Upper lobe of left lung (tissue), 6 donors: ENCODE measurements at regions not wholly inside any gene's neighbourhood (a gene's known extent, or its start where the extent isn't known, plus 50 kb on each side); places are given as distances from the start of the nearest gene placed in this dataset.
"Not testable (repeated sequence)": the region's sequence is repeated elsewhere in the genome, so short reads cannot be mapped to it uniquely, and the experiment has no call there.

ENCODE experiments used
- ATAC-seq, 2 donors: fragments of 200-7000 bp; cut with Tn5 transposase; one replicate each; pipeline ENCODE4 v1.9.1; 2022; ENCODE audit warnings: mild to moderate bottlenecking in 2 of 2, moderate library complexity in 2 of 2; ENCODE audit not compliant: low FRiP score in 2 of 2
- DNase-seq, 2 donors: peaks; one replicate each; pipeline ENCODE4 v3.0.0-alpha.2; 2019 to 2020
- H3K27ac ChIP-seq, 4 donors: fragments of 200-600 bp; sonication (generic); one replicate each; pipeline ENCODE4 v1.5.1; 2016 to 2019
- H3K27me3 ChIP-seq, 4 donors: fragments of 200-600 bp; sonication (generic); one replicate each; pipeline ENCODE4 v1.5.1; 2017 to 2019
- H3K36me3 ChIP-seq, 4 donors: fragments of 200-600 bp; sonication (generic); one replicate each; pipeline ENCODE4 v1.5.1; 2016 to 2019
- H3K4me1 ChIP-seq, 4 donors: fragments of 200-600 bp; sonication (generic); one replicate each; pipeline ENCODE4 v1.5.1; 2018 to 2019
- H3K4me3 ChIP-seq, 4 donors: fragments of 200-600 bp; sonication (generic); one replicate each; pipeline ENCODE4 v1.5.1; 2017 to 2019; ENCODE audit warnings: mild to moderate bottlenecking in 2 of 4, moderate library complexity in 1 of 4
- H3K9me3 ChIP-seq, 4 donors: fragments of 200-600 bp; sonication (generic); one replicate each; pipeline ENCODE4 v1.5.1; 2018 to 2019
- CTCF ChIP-seq, 6 experiments: fragments of 450-650 bp in 4 of 6; fragments of 200-600 bp in 2 of 6; sonication (generic) in 2 of 6; IDR thresholded peaks; one replicate each; pipeline ENCODE4 v1.5.1; 2016 to 2019; ENCODE audit warnings: antibody characterized with exemption in 6 of 6
- EP300 ChIP-seq, 4 donors: sonication (generic); formaldehyde crosslinking; IDR thresholded peaks; one replicate each; pipeline ENCODE4 v1.5.1; 2017; ENCODE audit warnings: antibody characterized with exemption in 4 of 4, control low read depth in 2 of 4
- POLR2A ChIP-seq, 4 donors: fragments of 450-650 bp; IDR thresholded peaks; one replicate each; pipeline ENCODE4 v1.5.1; 2016 to 2017; ENCODE audit warnings: antibody characterized with exemption in 4 of 4, mild to moderate bottlenecking in 2 of 4
- POLR2AphosphoS5 ChIP-seq, 2 donors: sonication (generic); formaldehyde crosslinking; IDR thresholded peaks; one replicate each; pipeline ENCODE4 v1.5.1; 2017; ENCODE audit warnings: antibody characterized with exemption in 2 of 2
- WGBS, 2 donors: methylation state at CpG; one replicate each; pipeline ENCODE4 v1.1.5; 2017 to 2018; 5-methylcytosine and 5-hydroxymethylcytosine counted together
- donor health status: DM: no; HTN: no; CAD: no; lungs with moderate emphysema.
- donor health status: DM: no; HTN: yes; CAD: no; lungs with severe emphysema.

DNA sequence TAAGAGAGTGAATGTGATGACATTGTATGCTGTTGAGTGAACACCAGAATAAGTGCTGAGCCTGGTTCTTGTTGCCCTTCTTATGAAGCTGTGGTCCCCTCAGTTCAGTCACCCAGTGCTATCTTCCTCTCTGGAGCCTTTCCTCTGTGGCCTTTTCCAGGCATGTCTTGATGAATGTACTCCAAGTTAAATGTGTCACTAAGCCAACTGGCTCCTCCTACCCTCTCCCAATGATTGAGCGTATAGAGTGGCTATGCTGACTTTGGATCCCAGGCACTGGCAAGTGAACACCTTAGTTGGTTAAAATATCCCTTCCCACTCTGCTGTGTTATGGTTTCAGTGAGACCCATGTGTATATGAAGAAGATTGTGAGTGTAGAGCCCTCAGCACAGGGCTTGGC, 134.1 kb upstream of the MAMLD1 start:
- Histone ChIP-seq H3K4me1 (no peaks in the 10 kb centered on the region), H3K36me3 (no peaks in the 10 kb centered on the region), H3K27ac (no peak overlapping the region), H3K27me3 (no peaks in the 10 kb centered on the region), H3K9me3 (no peaks in the 10 kb centered on the region), H3K4me3 (no peak overlapping the region)
- DNase-seq = no peak
- ATAC-seq = no peak
- 85 to 100% methylated on average over 1 of the region's 1 CpG for WGBS, 2 donors
- no peak for TF ChIP-seq EP300 (IDR thresholded peaks at IDR 0.05)
- no peak for TF ChIP-seq POLR2A (IDR thresholded peaks at IDR 0.05)
- no peak for TF ChIP-seq POLR2AphosphoS5 (IDR thresholded peaks at IDR 0.05)
- TF ChIP-seq CTCF (IDR thresholded peaks at IDR 0.05) = no peak

- Histone ChIP-seq H3K36me3 (no peaks in the 10 kb centered on the region), H3K27ac (no peak overlapping the region), H3K4me1 (no peaks in the 10 kb centered on the region), H3K27me3 (no peaks in the 10 kb centered on the region), H3K9me3 (no peaks in the 10 kb centered on the region), H3K4me3 (no peak overlapping the region)
- no peak for DNase-seq
- 50% methylated on average over 1 of the region's 1 CpG; no CpG with 5 or more reads in 1 of the 2 donors for WGBS, 2 donors
- TF ChIP-seq EP300 (IDR thresholded peaks at IDR 0.05) (no peak), CTCF (IDR thresholded peaks at IDR 0.05) (no peak), POLR2A (IDR thresholded peaks at IDR 0.05) (no peak), POLR2AphosphoS5 (IDR thresholded peaks at IDR 0.05) (no peak)
- no peak for ATAC-seq
Observed at GRCh38 chrX:150229481-150229880, 133.6 kb upstream of the MAMLD1 start.

DNA sequence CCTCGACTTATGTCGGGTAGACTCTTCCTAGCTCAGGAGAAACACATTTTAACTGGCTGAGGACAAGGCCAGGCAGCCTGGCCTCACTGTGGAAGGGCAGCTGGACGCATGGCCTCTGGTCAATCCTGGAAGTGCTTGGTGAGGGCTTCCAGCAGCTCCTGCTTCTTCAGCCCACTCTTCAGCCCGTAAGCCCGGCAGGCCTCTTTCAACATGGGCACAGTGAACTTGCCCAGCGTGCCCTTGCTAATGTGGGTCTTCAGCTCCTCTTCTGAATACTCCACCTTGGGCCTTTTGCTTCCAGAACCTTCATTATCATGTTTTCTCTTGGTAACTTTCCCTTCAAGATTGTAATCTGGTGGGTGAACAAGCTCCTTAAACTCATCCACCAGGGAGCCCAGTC, 132.2 kb upstream of the MAMLD1 start:
- H3K4me3 ChIP-seq, DNase-seq, H3K27ac ChIP-seq, H3K27me3 ChIP-seq, ATAC-seq, H3K4me1 ChIP-seq, H3K9me3 ChIP-seq, H3K36me3 ChIP-seq: not testable (repeated sequence)
- WGBS, 2 donors = 81 to 90% methylated on average over 3 to 6 of the region's 6 CpGs

- H3K36me3 ChIP-seq, DNase-seq, H3K4me1 ChIP-seq, H3K27me3 ChIP-seq, ATAC-seq, H3K27ac ChIP-seq, H3K9me3 ChIP-seq, H3K4me3 ChIP-seq: not testable (repeated sequence)
- WGBS, 2 donors = 83 to 96% methylated on average over 3 to 6 of the region's 6 CpGs
Observed at GRCh38 chrX:150231368-150231767, 131.7 kb upstream of the MAMLD1 start.

DNA sequence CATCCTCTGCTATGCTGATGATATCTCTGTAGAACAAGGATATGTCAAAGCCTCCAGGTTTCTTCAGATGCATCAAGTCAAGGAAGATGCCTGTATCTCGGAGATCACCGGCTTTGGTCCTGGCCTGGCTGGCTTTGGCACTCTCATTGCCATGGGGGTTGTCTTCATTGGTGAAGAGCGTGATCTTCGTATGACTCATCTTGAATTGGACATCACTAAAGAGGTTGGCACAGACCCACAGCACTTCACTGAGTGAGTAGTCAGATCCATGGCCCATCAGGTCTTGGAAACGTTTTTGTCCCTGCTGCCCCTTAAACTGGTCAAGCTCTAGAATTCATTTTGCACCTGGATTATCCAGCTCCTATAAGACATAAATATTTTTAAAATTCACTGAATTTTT, 130.9 kb upstream of the MAMLD1 start:
- not testable (repeated sequence) for H3K4me1 ChIP-seq, H3K27ac ChIP-seq, H3K27me3 ChIP-seq, DNase-seq, H3K9me3 ChIP-seq, H3K36me3 ChIP-seq, H3K4me3 ChIP-seq, ATAC-seq
- WGBS, 2 donors = 74 to 90% methylated on average over 3 to 5 of the region's 5 CpGs

GRCh38 chrX:150234126-150234525, 129.0 kb upstream of the MAMLD1 start:
- WGBS, 2 donors = 0 to 48% methylated on average over 1 to 3 of the region's 3 CpGs
- Histone ChIP-seq H3K4me3 (no peak overlapping the region), H3K9me3 (no peaks in the 10 kb centered on the region), H3K36me3 (no peaks in the 10 kb centered on the region), H3K4me1 (no peaks in the 10 kb centered on the region), H3K27ac (no peak overlapping the region), H3K27me3 (no peaks in the 10 kb centered on the region)
- TF ChIP-seq EP300 (IDR thresholded peaks at IDR 0.05) (no peak), POLR2AphosphoS5 (IDR thresholded peaks at IDR 0.05) (no peak), CTCF (IDR thresholded peaks at IDR 0.05) (no peak), POLR2A (IDR thresholded peaks at IDR 0.05) (no peak)
- no peak for DNase-seq
- no peak for ATAC-seq
